Hepatocyte (in vitro differentiated cells): ENCODE measurements at regions not wholly inside any gene's neighbourhood (a gene's known extent, or its start where the extent isn't known, plus 50 kb on each side); places are given as distances from the start of the nearest gene placed in this dataset.

Experiments
- DNase-seq: peaks from one replicate; pipeline ENCODE4 v3.0.0-alpha.2; 2016; ENCODE audit warnings: low spot score
- H2AFZ ChIP-seq: fragments of 200-600 bp; sonication (generic); 2 replicates; pipeline ENCODE4 v1.6.0; 2016; ENCODE audit warnings: antibody characterized with exemption, mild to moderate bottlenecking
- H3K27ac ChIP-seq: fragments of 200-600 bp; sonication (generic); 2 replicates; pipeline ENCODE4 v1.5.1; 2016; ENCODE audit warnings: mild to moderate bottlenecking
- H3K27me3 ChIP-seq: fragments of 200-600 bp; sonication (generic); 2 replicates; pipeline ENCODE4 v1.6.1; 2016
- H3K36me3 ChIP-seq: fragments of 200-600 bp; sonication (generic); replicated peaks from 2 replicates; pipeline ENCODE4 v1.5.1; 2016; ENCODE audit warnings: low read depth; ENCODE audit not compliant: insufficient read depth
- H3K4me1 ChIP-seq: fragments of 200-600 bp; sonication (generic); 2 replicates; pipeline ENCODE4 v1.5.1; 2016; ENCODE audit warnings: mild to moderate bottlenecking, moderate library complexity; ENCODE audit not compliant: insufficient read depth
- H3K4me2 ChIP-seq: fragments of 200-600 bp; sonication (generic); 2 replicates; pipeline ENCODE4 v1.6.0; 2016
- H3K4me3 ChIP-seq: fragments of 200-600 bp; sonication (generic); 2 replicates; pipeline ENCODE4 v1.5.1; 2016; ENCODE audit warnings: mild to moderate bottlenecking
- H3K79me2 ChIP-seq: fragments of 200-600 bp; sonication (generic); 2 replicates; pipeline ENCODE4 v1.6.0; 2017; ENCODE audit warnings: mild to moderate bottlenecking
- H3K9me2 ChIP-seq: fragments of 200-600 bp; sonication (generic); replicated peaks from 2 replicates; pipeline ENCODE4 v1.6.0; 2017; ENCODE audit warnings: mild to moderate bottlenecking; ENCODE audit not compliant: insufficient read depth
- H3K9me3 ChIP-seq: fragments of 200-600 bp; sonication (generic); 2 replicates; pipeline ENCODE4 v1.5.1; 2016; ENCODE audit warnings: low read depth, mild to moderate bottlenecking
- H4K20me1 ChIP-seq: fragments of 200-600 bp; sonication (generic); 2 replicates; pipeline ENCODE4 v1.6.0; 2016; ENCODE audit warnings: mild to moderate bottlenecking; ENCODE audit not compliant: insufficient read depth, poor library complexity, severe bottlenecking
- CTCF ChIP-seq: fragments of 200-600 bp; sonication (generic); IDR thresholded peaks from 2 replicates; pipeline ENCODE4 v1.5.1; 2016; ENCODE audit warnings: antibody characterized with exemption, mild to moderate bottlenecking; ENCODE audit not compliant: poor library complexity
- EZH2 ChIP-seq: fragments of 200-600 bp; sonication (generic); IDR thresholded peaks from 2 replicates; pipeline ENCODE4 v1.6.1; 2016; ENCODE audit warnings: antibody characterized with exemption, mild to moderate bottlenecking, borderline replicate concordance
- EZH2phosphoT487 ChIP-seq: fragments of 200-600 bp; sonication (generic); IDR thresholded peaks from one replicate; pipeline ENCODE4 v1.6.1; 2018; ENCODE audit warnings: antibody characterized with exemption, mild to moderate bottlenecking, low read depth, moderate library complexity; ENCODE audit not compliant: unreplicated experiment, severe bottlenecking
- WGBS: methylation state at CpG from one replicate; pipeline ENCODE4 v1.1.6; 2016; ENCODE audit warnings: low lambda C conversion rate; ENCODE audit errors: missing lambda C conversion rate; 5-methylcytosine and 5-hydroxymethylcytosine counted together

GRCh38 chr14:34170882-34171281 is 220.0 kb upstream of the EGLN3 start:
- TF ChIP-seq EZH2phosphoT487: no peak
- no peak for TF ChIP-seq CTCF
- TF ChIP-seq EZH2: no peak
- no peaks in the 10 kb centered on the region for H4K20me1 ChIP-seq
- 89% methylated on average over 1 of the region's 1 CpG for WGBS
- H2AFZ ChIP-seq: no peak overlapping the region
- peaks cover 5% of the 10 kb centered on the region for H3K4me1 ChIP-seq
- no peak overlapping the region for H3K27ac ChIP-seq
- no peaks in the 10 kb centered on the region for H3K36me3 ChIP-seq
- H3K27me3 ChIP-seq: no peaks in the 10 kb centered on the region
- H3K9me2 ChIP-seq: no peaks in the 10 kb centered on the region
- H3K4me2 ChIP-seq: no peak overlapping the region
- DNase-seq: no peak
- no peaks in the 10 kb centered on the region for H3K9me3 ChIP-seq
- no peaks in the 10 kb centered on the region for H3K79me2 ChIP-seq
- H3K4me3 ChIP-seq: no peak overlapping the region

DNA sequence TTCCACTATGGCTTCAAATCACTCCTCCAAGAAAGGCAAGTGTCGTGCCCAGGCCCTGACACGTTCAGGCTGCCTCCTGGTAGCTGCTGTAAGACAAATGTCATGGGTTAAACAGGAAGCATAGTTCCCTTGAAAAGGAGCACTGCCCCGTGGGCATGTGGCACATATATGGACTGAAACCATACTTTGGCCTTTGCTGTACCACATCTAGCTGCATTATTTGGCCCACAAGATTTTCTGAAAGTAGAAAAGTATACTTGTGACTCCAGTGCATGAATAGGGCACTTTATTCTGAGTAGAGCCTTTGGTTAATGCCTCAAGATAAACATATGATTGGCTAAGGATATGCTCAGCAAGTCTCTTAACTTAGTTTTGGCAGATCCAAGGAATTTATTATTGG is 218.7 kb upstream of the EGLN3 start:
- Histone ChIP-seq H3K4me2 (no peak overlapping the region), H3K27ac (no peak overlapping the region), H3K4me3 (no peak overlapping the region), H3K79me2 (no peaks in the 10 kb centered on the region), H3K4me1 (peaks cover 5% of the 10 kb centered on the region), H3K9me2 (no peaks in the 10 kb centered on the region), H3K36me3 (no peaks in the 10 kb centered on the region), H2AFZ (no peak overlapping the region), H3K9me3 (no peaks in the 10 kb centered on the region), H4K20me1 (no peaks in the 10 kb centered on the region), H3K27me3 (peaks cover 5% of the 10 kb centered on the region)
- no peak for DNase-seq
- TF ChIP-seq EZH2phosphoT487 (no peak), CTCF (no peak), EZH2 (no peak)
- 59% methylated on average over 3 of the region's 3 CpGs for WGBS

- WGBS: 86% methylated on average over 8 of the region's 8 CpGs
- H3K4me3 ChIP-seq: no peak overlapping the region
- H3K9me2 ChIP-seq: no peaks in the 10 kb centered on the region
- H4K20me1 ChIP-seq: no peaks in the 10 kb centered on the region
- no peaks in the 10 kb centered on the region for H3K9me3 ChIP-seq
- H3K79me2 ChIP-seq: no peaks in the 10 kb centered on the region
- TF ChIP-seq CTCF (no peak), EZH2phosphoT487 (no peak), EZH2 (no peak)
- H3K4me1 ChIP-seq: peaks cover 5% of the 10 kb centered on the region
- no peak for DNase-seq
- peaks cover 5% of the 10 kb centered on the region for H3K27me3 ChIP-seq
- H2AFZ ChIP-seq: no peak overlapping the region
- H3K36me3 ChIP-seq: no peaks in the 10 kb centered on the region
- no peak overlapping the region for H3K4me2 ChIP-seq
- no peak overlapping the region for H3K27ac ChIP-seq
These were observed 217.8 kb upstream of the EGLN3 start for GRCh38 chr14:34168656-34169055.

DNA sequence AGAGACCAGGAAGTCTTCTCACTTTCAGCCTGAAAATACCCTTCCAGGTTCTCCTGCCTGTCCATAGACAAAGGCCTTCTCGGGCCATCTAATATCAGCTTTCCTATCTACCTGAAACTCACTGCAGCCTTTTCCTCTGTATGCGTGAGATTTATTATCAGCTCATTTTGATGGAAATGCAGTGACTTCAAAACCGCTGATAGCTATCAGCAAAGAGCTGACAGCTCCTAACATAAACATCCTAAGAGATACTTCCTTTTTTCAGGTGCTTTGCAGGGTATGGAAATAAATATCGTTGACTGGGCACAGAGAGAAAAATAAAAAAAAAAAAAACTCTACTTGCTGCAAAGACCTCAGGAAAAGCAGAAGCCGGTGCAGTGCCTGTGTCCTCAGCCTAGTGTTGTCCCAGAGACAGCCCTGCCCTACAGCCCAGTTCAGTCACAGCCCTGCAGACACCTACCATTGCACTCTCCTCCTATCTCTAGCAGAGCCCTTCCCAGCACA is 215.0 kb upstream of the EGLN3 start:
- Histone ChIP-seq H3K4me1 (no peaks in the 10 kb centered on the region), H3K9me3 (no peaks in the 10 kb centered on the region), H3K36me3 (no peaks in the 10 kb centered on the region), H3K4me3 (no peak overlapping the region), H4K20me1 (no peaks in the 10 kb centered on the region), H3K27ac (no peak overlapping the region), H3K79me2 (no peaks in the 10 kb centered on the region), H3K9me2 (no peaks in the 10 kb centered on the region), H3K27me3 (peaks cover 5% of the 10 kb centered on the region), H3K4me2 (no peak overlapping the region), H2AFZ (no peak overlapping the region)
- TF ChIP-seq CTCF: no peak
- no peak for TF ChIP-seq EZH2
- TF ChIP-seq EZH2phosphoT487: no peak
- 55% methylated on average over 5 of the region's 5 CpGs for WGBS
- no peak for DNase-seq
